Lower lobe of right lung (tissue), 2 donors: ENCODE measurements at regions not wholly inside any gene's neighbourhood (a gene's known extent, or its start where the extent isn't known, plus 50 kb on each side); places are given as distances from the start of the nearest gene placed in this dataset.

Experiments used
- ATAC-seq, 2 donors: fragments of 200-7000 bp; cut with Tn5 transposase; one replicate each; pipeline ENCODE4 v1.9.1; 2020 to 2022; ENCODE audit warnings: mild to moderate bottlenecking in 2 of 2, moderate library complexity in 2 of 2
- DNase-seq: peaks from one replicate; pipeline ENCODE4 v3.0.0-alpha.2; 2020
- H3K27ac ChIP-seq: fragments of 200-600 bp; one replicate; pipeline ENCODE4 v1.8.0; 2022
- H3K27me3 ChIP-seq: fragments of 200-600 bp; one replicate; pipeline ENCODE4 v1.8.0; 2022; ENCODE audit warnings: low read depth
- H3K36me3 ChIP-seq: fragments of 200-600 bp; one replicate; pipeline ENCODE4 v1.8.0; 2022; ENCODE audit warnings: mild to moderate bottlenecking
- H3K4me1 ChIP-seq: fragments of 200-600 bp; one replicate; pipeline ENCODE4 v1.8.0; 2022
- H3K4me3 ChIP-seq: fragments of 200-600 bp; one replicate; pipeline ENCODE4 v1.8.0; 2022; ENCODE audit warnings: mild to moderate bottlenecking
- H3K9me3 ChIP-seq: fragments of 200-600 bp; one replicate; pipeline ENCODE4 v1.8.0; 2022
- CTCF ChIP-seq: fragments of 200-600 bp; IDR thresholded peaks from one replicate; pipeline ENCODE4 v1.8.0; 2022; ENCODE audit warnings: antibody characterized with exemption, mild to moderate bottlenecking
- intact Hi-C: fragments of 100-400 bp; cut with DNase I; formaldehyde crosslinking; loops from one replicate; pipeline ENCODE4 v1.11.0; 2022
- donor health status: DM: no; HTN: yes; CAD: no; lungs with severe emphysema.

GRCh38 chr22:34303656-34304055, 383.4 kb upstream of the LARGE1 start:
- H3K4me3 ChIP-seq = no peak overlapping the region
- no peaks in the 10 kb centered on the region for H3K9me3 ChIP-seq
- TF ChIP-seq CTCF = no peak
- ATAC-seq (no peak), DNase-seq (no peak)
- no peaks in the 10 kb centered on the region for H3K27me3 ChIP-seq
- no peaks in the 10 kb centered on the region for H3K4me1 ChIP-seq
- no peaks in the 10 kb centered on the region for H3K36me3 ChIP-seq
- H3K27ac ChIP-seq = no peak overlapping the region
- intact Hi-C loops = no loop called here

- DNase-seq = no peak
- Histone ChIP-seq H3K4me1 (no peaks in the 10 kb centered on the region), H3K27me3 (no peaks in the 10 kb centered on the region), H3K4me3 (no peak overlapping the region), H3K27ac (no peak overlapping the region), H3K9me3 (no peaks in the 10 kb centered on the region), H3K36me3 (no peaks in the 10 kb centered on the region)
- TF ChIP-seq CTCF = no peak
- ATAC-seq = no peak
- intact Hi-C loops = no loop called here
These were observed 386.1 kb upstream of the LARGE1 start for GRCh38 chr22:34306361-34306760.

DNA sequence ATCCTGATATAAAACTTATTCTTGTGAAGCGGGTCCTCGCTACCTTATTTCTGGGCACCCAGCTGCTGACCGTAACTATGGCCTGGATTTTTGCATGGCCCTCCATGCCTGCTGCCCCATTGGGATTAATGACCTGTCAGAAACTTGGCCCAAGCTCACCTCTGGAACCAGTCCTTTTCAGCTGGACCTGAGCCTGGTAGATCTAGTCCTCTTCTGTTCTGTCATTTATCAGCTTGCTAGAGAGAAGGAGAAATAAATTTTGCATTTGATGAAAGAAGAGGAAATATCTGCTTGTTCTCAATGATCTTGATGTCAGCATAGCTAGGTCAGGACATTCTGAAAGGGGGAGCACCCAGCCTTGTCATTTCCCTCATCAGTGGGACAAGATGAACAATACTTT, 387.8 kb upstream of the LARGE1 start:
- Histone ChIP-seq H3K4me1 (no peaks in the 10 kb centered on the region), H3K36me3 (no peaks in the 10 kb centered on the region), H3K27me3 (no peaks in the 10 kb centered on the region), H3K4me3 (no peak overlapping the region), H3K27ac (no peak overlapping the region), H3K9me3 (no peaks in the 10 kb centered on the region)
- ATAC-seq = no peak
- intact Hi-C loops = no loop called here
- TF ChIP-seq CTCF = no peak
- no peak for DNase-seq

DNA sequence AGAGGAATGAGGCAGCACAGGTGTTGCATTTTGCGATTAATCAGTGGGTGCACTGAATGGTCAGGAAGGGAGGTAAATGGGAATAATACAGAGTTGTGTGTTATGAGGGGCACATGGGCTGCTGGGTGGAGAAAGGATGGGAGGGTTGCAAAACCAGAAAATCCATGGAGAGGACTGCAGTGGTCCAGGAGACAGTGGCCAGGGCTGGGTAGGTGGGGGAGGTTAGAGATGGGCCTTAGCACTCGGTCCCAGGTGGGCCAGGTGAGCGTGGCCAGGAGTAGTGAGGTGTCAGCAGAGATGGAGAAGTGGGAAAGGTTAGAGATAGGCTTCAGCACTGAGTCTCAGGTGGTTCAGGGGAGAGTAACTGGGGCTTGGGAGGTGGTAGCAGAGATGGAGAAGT, 399.1 kb upstream of the LARGE1 start:
- TF ChIP-seq CTCF = no peak
- H3K9me3 ChIP-seq = peaks cover 6% of the 10 kb centered on the region
- H3K27ac ChIP-seq = no peak overlapping the region
- intact Hi-C loops = no loop called here
- no peak for ATAC-seq
- H3K4me3 ChIP-seq = no peak overlapping the region
- no peaks in the 10 kb centered on the region for H3K36me3 ChIP-seq
- no peaks in the 10 kb centered on the region for H3K27me3 ChIP-seq
- no peak for DNase-seq
- no peaks in the 10 kb centered on the region for H3K4me1 ChIP-seq

GRCh38 chr22:34324763-34325162, 404.5 kb upstream of the LARGE1 start:
- no peaks in the 10 kb centered on the region for H3K36me3 ChIP-seq
- H3K4me3 ChIP-seq = no peak overlapping the region
- TF ChIP-seq CTCF = no peak
- H3K4me1 ChIP-seq = no peaks in the 10 kb centered on the region
- intact Hi-C loops = no loop called here
- no peaks in the 10 kb centered on the region for H3K27me3 ChIP-seq
- H3K9me3 ChIP-seq = no peaks in the 10 kb centered on the region
- no peak for ATAC-seq
- no peak for DNase-seq
- H3K27ac ChIP-seq = no peak overlapping the region

GRCh38 chr22:34326901-34327300, 406.6 kb upstream of the LARGE1 start:
- ATAC-seq = no peak
- no peak overlapping the region for H3K4me3 ChIP-seq
- no peaks in the 10 kb centered on the region for H3K36me3 ChIP-seq
- H3K27ac ChIP-seq = no peak overlapping the region
- no peaks in the 10 kb centered on the region for H3K4me1 ChIP-seq
- H3K27me3 ChIP-seq = no peaks in the 10 kb centered on the region
- intact Hi-C loops = no loop called here
- no peak for DNase-seq
- TF ChIP-seq CTCF = no peak
- H3K9me3 ChIP-seq = no peaks in the 10 kb centered on the region
